Panc1 (cell line): ENCODE measurements at regions not wholly inside any gene's neighbourhood (a gene's known extent, or its start where the extent isn't known, plus 50 kb on each side); places are given as distances from the start of the nearest gene placed in this dataset.

ENCODE experiments used
- ATAC-seq: fragments of 200-7000 bp; cut with Tn5 transposase; 2 replicates; pipeline ENCODE4 v1.9.1; 2020; ENCODE audit warnings: mild to moderate bottlenecking, moderate library complexity
- BruUV-seq: library from RNA; stranded (reverse); fragments of 400-500 nt; replicated peaks from 2 replicates; lab custom pipeline; 2021; lab: Mats Ljungman, UMichigan
- CTCF ChIA-PET: fragments of 300-600 bp; sonication (Branson Sonifier 250); formaldehyde crosslinking; loops from one replicate; lab custom pipeline; 2022; ENCODE audit warnings: antibody characterized with exemption; lab: Charles Lee
- POLR2A ChIA-PET: fragments of 300-600 bp; sonication (Branson Sonifier 250); formaldehyde crosslinking; loops from one replicate; lab custom pipeline; 2022; ENCODE audit warnings: antibody characterized with exemption; lab: Charles Lee
- DNase-seq: peaks from one replicate; pipeline ENCODE4 v3.0.0-alpha.2; 2010; ENCODE audit warnings: low read depth, low spot score
- H3K27ac ChIP-seq: 2 replicates; pipeline ENCODE4 v1.5.1; 2011; ENCODE audit warnings: mild to moderate bottlenecking, low read length, inconsistent platforms
- H3K27me3 ChIP-seq: fragments of 200-500 bp; sonication (Bioruptor generic); 2 replicates; pipeline ENCODE4 v1.6.0; 2014; ENCODE audit warnings: low read length, inconsistent platforms; ENCODE audit not compliant: control insufficient read depth, insufficient read depth
- H3K36me3 ChIP-seq: fragments of 200-500 bp; sonication (Bioruptor generic); 2 replicates; pipeline ENCODE4 v1.5.1; 2014; ENCODE audit warnings: inconsistent platforms, mild to moderate bottlenecking, low read length, moderate library complexity; ENCODE audit not compliant: control insufficient read depth, insufficient read depth
- H3K4me1 ChIP-seq: 2 replicates; pipeline ENCODE4 v1.5.1; 2011; ENCODE audit warnings: inconsistent platforms, mild to moderate bottlenecking, low read length, moderate library complexity; ENCODE audit not compliant: control insufficient read depth, insufficient read depth
- H3K4me3 ChIP-seq, 2 experiments: 2 replicates each; pipeline ENCODE4 v1.5.1; 2011 to 2012; ENCODE audit warnings: low read depth in 2 of 2, low read length in 2 of 2, mild to moderate bottlenecking in 2 of 2, inconsistent platforms in 1 of 2, moderate library complexity in 1 of 2
- H3K9me3 ChIP-seq: fragments of 200-500 bp; sonication (Bioruptor generic); 2 replicates; pipeline ENCODE4 v1.5.1; 2014; ENCODE audit warnings: low read depth, mild to moderate bottlenecking, inconsistent platforms, low read length, moderate library complexity; ENCODE audit not compliant: control insufficient read depth, insufficient read depth
- POLR2AphosphoS5 ChIP-seq: IDR thresholded peaks from 2 replicates; pipeline ENCODE4 v1.6.1; 2012; ENCODE audit warnings: mild to moderate bottlenecking, low read depth, low read length, moderate library complexity
- SIN3A ChIP-seq: IDR thresholded peaks from 2 replicates; pipeline ENCODE4 v1.6.1; 2012; ENCODE audit warnings: low read depth, mild to moderate bottlenecking, low read length, moderate library complexity, borderline replicate concordance; ENCODE audit not compliant: insufficient read depth
- TCF7L2 ChIP-seq: IDR thresholded peaks from 2 replicates; pipeline ENCODE4 v1.6.1; 2011; ENCODE audit warnings: mild to moderate bottlenecking, low read depth, low read length, inconsistent platforms
- in situ Hi-C: cut with HindIII; loops from 2 replicates; pipeline ENCODE4 v1.10.0; 2016; ENCODE audit warnings: low sequenced_read_pairs, low pct_unique_long_range_greater_than_20kb
- intact Hi-C: fragments of 100-400 bp; cut with micrococcal nuclease; formaldehyde crosslinking; loops from one replicate; pipeline ENCODE4 v1.10.0; 2022; ENCODE audit not compliant: unreplicated experiment
- TF ChIP-seq, protein P1 (sequence below): fragments of 450-650 bp; IDR thresholded peaks from 2 replicates; pipeline ENCODE4 v1.5.1; 2017; ENCODE audit warnings: mild to moderate bottlenecking
- TF ChIP-seq, protein P2 (sequence below), 2 experiments: IDR thresholded peaks; 2 replicates each; pipeline ENCODE4 v1.6.1; 2011 to 2012; ENCODE audit warnings: low read depth in 2 of 2, control low read depth in 1 of 2, low read length in 1 of 2, mild to moderate bottlenecking in 1 of 2, moderate library complexity in 1 of 2; ENCODE audit not compliant: insufficient read depth in 1 of 2

DNA sequence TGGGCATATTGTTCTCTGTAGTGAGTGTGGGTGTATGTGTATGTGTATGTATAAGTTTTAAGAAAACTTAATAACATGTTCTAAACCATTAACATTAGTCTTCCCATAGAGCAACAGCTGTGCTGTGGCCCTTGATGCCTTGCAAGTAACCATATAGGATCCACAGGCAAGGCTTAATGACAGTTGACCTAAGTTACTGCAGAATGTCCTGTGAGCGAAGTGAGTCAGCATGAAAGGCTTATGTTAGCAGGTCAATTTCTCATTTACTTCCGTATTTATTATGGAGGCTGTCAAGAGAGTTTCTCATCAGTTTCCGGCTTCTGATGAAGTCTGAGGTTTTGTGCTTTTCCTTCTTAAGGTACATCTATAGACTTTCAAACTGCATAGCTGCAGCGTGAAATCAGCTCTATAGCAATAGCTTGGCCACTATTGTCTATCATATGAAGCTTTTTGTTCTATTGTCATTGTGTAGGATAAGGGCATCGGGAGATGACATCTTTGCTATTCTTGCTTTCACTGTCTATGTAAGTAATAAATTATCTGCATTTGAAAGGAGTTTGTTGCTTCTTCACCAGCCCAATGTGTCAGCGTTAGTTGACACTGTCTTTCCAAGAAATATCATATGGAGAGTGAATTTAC, 1153.4 kb upstream of the AGA start:
- intact Hi-C loops (no loop called here), in situ Hi-C loops (no loop called here)
- POLR2A ChIA-PET = no interaction called here
- DNase-seq (no peak), ATAC-seq (no peak)
- Histone ChIP-seq H3K27me3 (no peaks in the 10 kb centered on the region), H3K27ac (no peak overlapping the region), H3K4me3 (no peak overlapping the region), H3K4me1 (no peaks in the 10 kb centered on the region), H3K36me3 (no peaks in the 10 kb centered on the region), H3K9me3 (no peaks in the 10 kb centered on the region)
- no TSS peak for BruUV-seq
- TF ChIP-seq, protein P1, sequence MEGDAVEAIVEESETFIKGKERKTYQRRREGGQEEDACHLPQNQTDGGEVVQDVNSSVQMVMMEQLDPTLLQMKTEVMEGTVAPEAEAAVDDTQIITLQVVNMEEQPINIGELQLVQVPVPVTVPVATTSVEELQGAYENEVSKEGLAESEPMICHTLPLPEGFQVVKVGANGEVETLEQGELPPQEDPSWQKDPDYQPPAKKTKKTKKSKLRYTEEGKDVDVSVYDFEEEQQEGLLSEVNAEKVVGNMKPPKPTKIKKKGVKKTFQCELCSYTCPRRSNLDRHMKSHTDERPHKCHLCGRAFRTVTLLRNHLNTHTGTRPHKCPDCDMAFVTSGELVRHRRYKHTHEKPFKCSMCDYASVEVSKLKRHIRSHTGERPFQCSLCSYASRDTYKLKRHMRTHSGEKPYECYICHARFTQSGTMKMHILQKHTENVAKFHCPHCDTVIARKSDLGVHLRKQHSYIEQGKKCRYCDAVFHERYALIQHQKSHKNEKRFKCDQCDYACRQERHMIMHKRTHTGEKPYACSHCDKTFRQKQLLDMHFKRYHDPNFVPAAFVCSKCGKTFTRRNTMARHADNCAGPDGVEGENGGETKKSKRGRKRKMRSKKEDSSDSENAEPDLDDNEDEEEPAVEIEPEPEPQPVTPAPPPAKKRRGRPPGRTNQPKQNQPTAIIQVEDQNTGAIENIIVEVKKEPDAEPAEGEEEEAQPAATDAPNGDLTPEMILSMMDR = no peak
- TF ChIP-seq SIN3A (no peak), TCF7L2 (no peak)
- TF ChIP-seq, protein P2, sequence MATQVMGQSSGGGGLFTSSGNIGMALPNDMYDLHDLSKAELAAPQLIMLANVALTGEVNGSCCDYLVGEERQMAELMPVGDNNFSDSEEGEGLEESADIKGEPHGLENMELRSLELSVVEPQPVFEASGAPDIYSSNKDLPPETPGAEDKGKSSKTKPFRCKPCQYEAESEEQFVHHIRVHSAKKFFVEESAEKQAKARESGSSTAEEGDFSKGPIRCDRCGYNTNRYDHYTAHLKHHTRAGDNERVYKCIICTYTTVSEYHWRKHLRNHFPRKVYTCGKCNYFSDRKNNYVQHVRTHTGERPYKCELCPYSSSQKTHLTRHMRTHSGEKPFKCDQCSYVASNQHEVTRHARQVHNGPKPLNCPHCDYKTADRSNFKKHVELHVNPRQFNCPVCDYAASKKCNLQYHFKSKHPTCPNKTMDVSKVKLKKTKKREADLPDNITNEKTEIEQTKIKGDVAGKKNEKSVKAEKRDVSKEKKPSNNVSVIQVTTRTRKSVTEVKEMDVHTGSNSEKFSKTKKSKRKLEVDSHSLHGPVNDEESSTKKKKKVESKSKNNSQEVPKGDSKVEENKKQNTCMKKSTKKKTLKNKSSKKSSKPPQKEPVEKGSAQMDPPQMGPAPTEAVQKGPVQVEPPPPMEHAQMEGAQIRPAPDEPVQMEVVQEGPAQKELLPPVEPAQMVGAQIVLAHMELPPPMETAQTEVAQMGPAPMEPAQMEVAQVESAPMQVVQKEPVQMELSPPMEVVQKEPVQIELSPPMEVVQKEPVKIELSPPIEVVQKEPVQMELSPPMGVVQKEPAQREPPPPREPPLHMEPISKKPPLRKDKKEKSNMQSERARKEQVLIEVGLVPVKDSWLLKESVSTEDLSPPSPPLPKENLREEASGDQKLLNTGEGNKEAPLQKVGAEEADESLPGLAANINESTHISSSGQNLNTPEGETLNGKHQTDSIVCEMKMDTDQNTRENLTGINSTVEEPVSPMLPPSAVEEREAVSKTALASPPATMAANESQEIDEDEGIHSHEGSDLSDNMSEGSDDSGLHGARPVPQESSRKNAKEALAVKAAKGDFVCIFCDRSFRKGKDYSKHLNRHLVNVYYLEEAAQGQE (IDR thresholded peaks at IDR 0.05; ENCODE audit: insufficient read depth in 1 of 2, low read depth in 2 of 2, low read length in 1 of 2) = no peak
- CTCF ChIA-PET = no interaction called here

DNA sequence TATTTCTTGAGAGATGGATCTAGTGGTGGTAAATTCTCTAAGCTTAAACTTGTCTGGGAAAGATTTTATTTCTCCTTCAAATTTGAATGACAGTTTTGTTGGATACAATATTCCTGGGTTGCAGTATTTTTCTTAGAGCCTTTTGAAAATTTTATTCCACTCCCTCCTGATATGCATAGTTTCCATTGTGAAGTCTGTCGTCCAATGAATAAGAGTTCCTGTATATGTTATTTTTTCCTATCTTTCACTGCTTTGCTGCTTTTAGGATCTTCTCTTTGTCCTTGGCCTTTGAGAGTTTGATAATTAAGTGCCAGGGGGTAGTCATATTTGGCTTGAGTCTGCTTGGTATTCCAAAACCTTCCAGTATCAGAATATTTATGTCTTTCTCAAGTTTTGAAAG, 1156.4 kb upstream of the AGA start:
- Histone ChIP-seq H3K4me1 (no peaks in the 10 kb centered on the region), H3K9me3 (no peaks in the 10 kb centered on the region), H3K4me3 (no peak overlapping the region), H3K27ac (no peak overlapping the region), H3K27me3 (no peaks in the 10 kb centered on the region), H3K36me3 (no peaks in the 10 kb centered on the region)
- DNase-seq (no peak), ATAC-seq (no peak)
- in situ Hi-C loops = no loop called here
- ChIA-PET POLR2A (no interaction called here), CTCF (no interaction called here)
- intact Hi-C loops = no loop called here
- TF ChIP-seq SIN3A (no peak), TCF7L2 (no peak), POLR2AphosphoS5 (no peak)
- TF ChIP-seq, protein P1 = no peak
- TF ChIP-seq, protein P2 (IDR thresholded peaks at IDR 0.05; ENCODE audit: insufficient read depth in 1 of 2, low read depth in 2 of 2, low read length in 1 of 2) = no peak
- no TSS peak for BruUV-seq
